WERI-Rb-1 (cell line): ENCODE measurements at regions not wholly inside any gene's neighbourhood (a gene's known extent, or its start where the extent isn't known, plus 50 kb on each side); places are given as distances from the start of the nearest gene placed in this dataset.

Experiments
- DNase-seq: peaks from one replicate; pipeline ENCODE4 v3.0.0-alpha.2; 2020
- H3K27ac ChIP-seq: fragments of 250-450 bp; sonication (Bioruptor Pico); 2 replicates; pipeline ENCODE4 v1.5.1; 2020; ENCODE audit warnings: mild to moderate bottlenecking, moderate library complexity
- H3K27me3 ChIP-seq: fragments of 250-450 bp; sonication (Bioruptor Pico); 2 replicates; pipeline ENCODE4 v1.5.1; 2021; ENCODE audit warnings: mild to moderate bottlenecking, low read depth, moderate library complexity; ENCODE audit not compliant: insufficient read depth, severe bottlenecking
- H3K36me3 ChIP-seq: fragments of 250-450 bp; sonication (Bioruptor Pico); 2 replicates; pipeline ENCODE4 v1.5.1; 2020; ENCODE audit warnings: mild to moderate bottlenecking, moderate library complexity
- H3K4me3 ChIP-seq: 2 replicates; pipeline ENCODE4 v1.5.1; 2011; ENCODE audit warnings: low read depth, mild to moderate bottlenecking, control low read depth, low read length
- H3K9me3 ChIP-seq: fragments of 250-450 bp; sonication (Bioruptor Pico); 2 replicates; pipeline ENCODE4 v1.5.1; 2021; ENCODE audit warnings: mild to moderate bottlenecking, moderate library complexity; ENCODE audit not compliant: severe bottlenecking
- CTCF ChIP-seq: IDR thresholded peaks from 2 replicates; pipeline ENCODE4 v1.5.1; 2011; ENCODE audit warnings: low read depth, mild to moderate bottlenecking, control low read depth, inconsistent platforms, low read length

GRCh38 chr10:127827354-127828140 lies 65.2 kb downstream of the CLRN3 start:
- no peak for DNase-seq
- H3K9me3 ChIP-seq = peaks cover 3% of the 10 kb centered on the region
- no peaks in the 10 kb centered on the region for H3K36me3 ChIP-seq
- no peak for TF ChIP-seq CTCF
- H3K27me3 ChIP-seq = peaks cover 13% of the 10 kb centered on the region
- no peak overlapping the region for H3K4me3 ChIP-seq
- no peak overlapping the region for H3K27ac ChIP-seq
